DND-41 (cell line): ENCODE measurements at regions not wholly inside any gene's neighbourhood (a gene's known extent, or its start where the extent isn't known, plus 50 kb on each side); places are given as distances from the start of the nearest gene placed in this dataset.

Source experiments
- EZH2 ChIP-seq: IDR thresholded peaks from 3 replicates; pipeline ENCODE4 v1.6.1; 2012; ENCODE audit warnings: borderline replicate concordance, low read depth, mild to moderate bottlenecking, moderate library complexity, low read length, inconsistent platforms; ENCODE audit not compliant: severe bottlenecking
- TF ChIP-seq, protein P1 (sequence below): IDR thresholded peaks from 2 replicates; pipeline ENCODE4 v1.5.1; 2012; ENCODE audit warnings: borderline replicate concordance, low read length, moderate library complexity, mild to moderate bottlenecking; ENCODE audit not compliant: poor library complexity, severe bottlenecking; ENCODE audit errors: extremely low read depth

DNA sequence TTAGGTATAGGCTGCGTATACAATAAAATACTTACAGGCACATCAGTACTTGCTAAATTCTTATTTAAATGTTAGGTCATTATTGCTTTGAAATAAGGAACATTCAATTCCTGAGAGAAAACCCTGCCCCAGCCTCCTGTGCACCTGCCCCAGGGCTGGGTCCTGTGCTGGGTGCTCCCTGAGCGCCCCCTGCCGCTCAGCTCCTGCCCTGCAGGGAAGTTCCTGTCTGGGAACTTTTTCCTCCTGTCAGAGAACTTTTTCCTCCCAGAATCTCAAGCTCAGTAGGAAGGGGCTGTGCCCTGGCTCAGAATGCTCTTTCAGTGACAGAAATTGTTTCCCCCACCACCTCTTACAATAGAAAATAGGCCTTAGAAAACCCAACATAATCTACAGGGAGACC, 751.1 kb downstream of the TMEM121 start:
- TF ChIP-seq, protein P1, sequence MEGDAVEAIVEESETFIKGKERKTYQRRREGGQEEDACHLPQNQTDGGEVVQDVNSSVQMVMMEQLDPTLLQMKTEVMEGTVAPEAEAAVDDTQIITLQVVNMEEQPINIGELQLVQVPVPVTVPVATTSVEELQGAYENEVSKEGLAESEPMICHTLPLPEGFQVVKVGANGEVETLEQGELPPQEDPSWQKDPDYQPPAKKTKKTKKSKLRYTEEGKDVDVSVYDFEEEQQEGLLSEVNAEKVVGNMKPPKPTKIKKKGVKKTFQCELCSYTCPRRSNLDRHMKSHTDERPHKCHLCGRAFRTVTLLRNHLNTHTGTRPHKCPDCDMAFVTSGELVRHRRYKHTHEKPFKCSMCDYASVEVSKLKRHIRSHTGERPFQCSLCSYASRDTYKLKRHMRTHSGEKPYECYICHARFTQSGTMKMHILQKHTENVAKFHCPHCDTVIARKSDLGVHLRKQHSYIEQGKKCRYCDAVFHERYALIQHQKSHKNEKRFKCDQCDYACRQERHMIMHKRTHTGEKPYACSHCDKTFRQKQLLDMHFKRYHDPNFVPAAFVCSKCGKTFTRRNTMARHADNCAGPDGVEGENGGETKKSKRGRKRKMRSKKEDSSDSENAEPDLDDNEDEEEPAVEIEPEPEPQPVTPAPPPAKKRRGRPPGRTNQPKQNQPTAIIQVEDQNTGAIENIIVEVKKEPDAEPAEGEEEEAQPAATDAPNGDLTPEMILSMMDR: peak; percentile 94
- TF ChIP-seq EZH2: no peak
